ENCODE measurements at regions not wholly inside any gene's neighbourhood (a gene's known extent, or its start where the extent isn't known, plus 50 kb on each side); places are given as distances from the start of the nearest gene placed in this dataset.
"Not testable (repeated sequence)": the region's sequence is repeated elsewhere in the genome, so short reads cannot be mapped to it uniquely, and the experiment has no call there.

- H3K27me3 Mint-ChIP-seq = peaks cover 31% of the 10 kb centered on the region
- H3K4me3 Mint-ChIP-seq = no peak overlapping the region
- H3K36me3 Mint-ChIP-seq (ENCODE audit: low read depth) = no peaks in the 10 kb centered on the region
- peaks cover 7% of the 10 kb centered on the region for H3K4me1 Mint-ChIP-seq (ENCODE audit: low read depth)
- H3K9me3 Mint-ChIP-seq = no peaks in the 10 kb centered on the region
- H3K27ac Mint-ChIP-seq = no peak overlapping the region
- DNase-seq = no peak
Observed at GRCh38 chr4:123510659-123511058, 114.1 kb downstream of the SPRY1 start.

- DNase-seq = no peak
- H3K9me3 Mint-ChIP-seq = no peaks in the 10 kb centered on the region
- H3K27ac Mint-ChIP-seq = no peak overlapping the region
- no peak overlapping the region for H3K4me3 Mint-ChIP-seq
- no peaks in the 10 kb centered on the region for H3K36me3 Mint-ChIP-seq (ENCODE audit: low read depth)
- H3K4me1 Mint-ChIP-seq (ENCODE audit: low read depth) = no peaks in the 10 kb centered on the region
- H3K27me3 Mint-ChIP-seq = peaks cover 13% of the 10 kb centered on the region
Observed at GRCh38 chr4:123516576-123516975, 120.0 kb downstream of the SPRY1 start.

- no peak for DNase-seq
- Mint-ChIP-seq H3K27ac (no peak overlapping the region), H3K4me3 (no peak overlapping the region), H3K4me1 (ENCODE audit: low read depth) (no peaks in the 10 kb centered on the region), H3K9me3 (no peaks in the 10 kb centered on the region), H3K36me3 (ENCODE audit: low read depth) (no peaks in the 10 kb centered on the region), H3K27me3 (peaks cover 13% of the 10 kb centered on the region)
Observed at GRCh38 chr4:123517176-123517575, 120.6 kb downstream of the SPRY1 start.

- Mint-ChIP-seq H3K4me1 (ENCODE audit: low read depth) (no peaks in the 10 kb centered on the region), H3K4me3 (no peak overlapping the region), H3K36me3 (ENCODE audit: low read depth) (no peaks in the 10 kb centered on the region), H3K27ac (no peak overlapping the region), H3K9me3 (no peaks in the 10 kb centered on the region), H3K27me3 (peaks cover 11% of the 10 kb centered on the region)
- no peak for DNase-seq
Observed at GRCh38 chr4:123517971-123518370, 121.4 kb downstream of the SPRY1 start.

GRCh38 chr4:123520325-123520724, 123.7 kb downstream of the SPRY1 start:
- DNase-seq = no peak
- Mint-ChIP-seq H3K4me1 (ENCODE audit: low read depth) (no peaks in the 10 kb centered on the region), H3K27ac (no peak overlapping the region), H3K9me3 (no peaks in the 10 kb centered on the region), H3K36me3 (ENCODE audit: low read depth) (no peaks in the 10 kb centered on the region), H3K27me3 (no peaks in the 10 kb centered on the region), H3K4me3 (no peak overlapping the region)

GRCh38 chr4:123522081-123522480, 125.5 kb downstream of the SPRY1 start:
- Mint-ChIP-seq H3K4me1 (ENCODE audit: low read depth) (peaks cover 8% of the 10 kb centered on the region), H3K9me3 (no peaks in the 10 kb centered on the region), H3K36me3 (ENCODE audit: low read depth) (no peaks in the 10 kb centered on the region), H3K27me3 (no peaks in the 10 kb centered on the region), H3K27ac (no peak overlapping the region), H3K4me3 (no peak overlapping the region)
- no peak for DNase-seq

- no peak overlapping the region for H3K4me3 Mint-ChIP-seq
- H3K27ac Mint-ChIP-seq = no peak overlapping the region
- H3K36me3 Mint-ChIP-seq (ENCODE audit: low read depth) = no peaks in the 10 kb centered on the region
- peaks cover 8% of the 10 kb centered on the region for H3K4me1 Mint-ChIP-seq (ENCODE audit: low read depth)
- no peaks in the 10 kb centered on the region for H3K9me3 Mint-ChIP-seq
- H3K27me3 Mint-ChIP-seq = no peaks in the 10 kb centered on the region
- no peak for DNase-seq
Observed at GRCh38 chr4:123522646-123523045, 126.1 kb downstream of the SPRY1 start.

- Mint-ChIP-seq H3K36me3 (ENCODE audit: low read depth) (no peaks in the 10 kb centered on the region), H3K27ac (no peak overlapping the region), H3K4me3 (no peak overlapping the region), H3K4me1 (ENCODE audit: low read depth) (peaks cover 8% of the 10 kb centered on the region), H3K27me3 (no peaks in the 10 kb centered on the region), H3K9me3 (no peaks in the 10 kb centered on the region)
- DNase-seq = no peak
Observed at GRCh38 chr4:123524958-123525628, 128.5 kb downstream of the SPRY1 start.

GRCh38 chr4:123526511-123526910, 129.9 kb downstream of the SPRY1 start:
- H3K27me3 Mint-ChIP-seq = no peaks in the 10 kb centered on the region
- no peak for DNase-seq
- no peak overlapping the region for H3K4me3 Mint-ChIP-seq
- no peaks in the 10 kb centered on the region for H3K36me3 Mint-ChIP-seq (ENCODE audit: low read depth)
- H3K27ac Mint-ChIP-seq = no peak overlapping the region
- peaks cover 8% of the 10 kb centered on the region for H3K4me1 Mint-ChIP-seq (ENCODE audit: low read depth)
- no peaks in the 10 kb centered on the region for H3K9me3 Mint-ChIP-seq

- no peaks in the 10 kb centered on the region for H3K9me3 Mint-ChIP-seq
- no peaks in the 10 kb centered on the region for H3K27me3 Mint-ChIP-seq
- H3K4me3 Mint-ChIP-seq = no peak overlapping the region
- peaks cover 8% of the 10 kb centered on the region for H3K4me1 Mint-ChIP-seq (ENCODE audit: low read depth)
- no peak overlapping the region for H3K27ac Mint-ChIP-seq
- no peak for DNase-seq
- H3K36me3 Mint-ChIP-seq (ENCODE audit: low read depth) = no peaks in the 10 kb centered on the region
Observed at GRCh38 chr4:123528501-123529277, 132.1 kb downstream of the SPRY1 start.

- H3K9me3 Mint-ChIP-seq = no peaks in the 10 kb centered on the region
- no peaks in the 10 kb centered on the region for H3K27me3 Mint-ChIP-seq
- no peak overlapping the region for H3K4me3 Mint-ChIP-seq
- no peak overlapping the region for H3K27ac Mint-ChIP-seq
- H3K4me1 Mint-ChIP-seq (ENCODE audit: low read depth) = peaks cover 8% of the 10 kb centered on the region
- no peak for DNase-seq
- no peaks in the 10 kb centered on the region for H3K36me3 Mint-ChIP-seq (ENCODE audit: low read depth)
Observed at GRCh38 chr4:123529278-123529568, 132.6 kb downstream of the SPRY1 start.

GRCh38 chr4:123530357-123530756, 133.8 kb downstream of the SPRY1 start:
- no peak for DNase-seq
- no peaks in the 10 kb centered on the region for H3K36me3 Mint-ChIP-seq (ENCODE audit: low read depth)
- peaks cover 12% of the 10 kb centered on the region for H3K4me1 Mint-ChIP-seq (ENCODE audit: low read depth)
- H3K27me3 Mint-ChIP-seq = no peaks in the 10 kb centered on the region
- H3K4me3 Mint-ChIP-seq = no peak overlapping the region
- H3K27ac Mint-ChIP-seq = no peak overlapping the region
- no peaks in the 10 kb centered on the region for H3K9me3 Mint-ChIP-seq

GRCh38 chr4:123535037-123535748, 138.6 kb downstream of the SPRY1 start:
- no peaks in the 10 kb centered on the region for H3K9me3 Mint-ChIP-seq
- H3K4me3 Mint-ChIP-seq = no peak overlapping the region
- no peaks in the 10 kb centered on the region for H3K27me3 Mint-ChIP-seq
- no peak overlapping the region for H3K27ac Mint-ChIP-seq
- DNase-seq = no peak
- H3K36me3 Mint-ChIP-seq (ENCODE audit: low read depth) = no peaks in the 10 kb centered on the region
- H3K4me1 Mint-ChIP-seq (ENCODE audit: low read depth) = peaks cover 10% of the 10 kb centered on the region

GRCh38 chr4:123536225-123536624, 139.6 kb downstream of the SPRY1 start:
- Mint-ChIP-seq H3K4me3 (no peak overlapping the region), H3K27me3 (no peaks in the 10 kb centered on the region), H3K9me3 (no peaks in the 10 kb centered on the region), H3K4me1 (ENCODE audit: low read depth) (peaks cover 10% of the 10 kb centered on the region), H3K27ac (no peak overlapping the region), H3K36me3 (ENCODE audit: low read depth) (no peaks in the 10 kb centered on the region)
- no peak for DNase-seq

GRCh38 chr4:123537906-123538402, 141.4 kb downstream of the SPRY1 start:
- not testable (repeated sequence) for H3K9me3 Mint-ChIP-seq; H3K27ac Mint-ChIP-seq; H3K36me3 Mint-ChIP-seq (ENCODE audit: low read depth); H3K4me3 Mint-ChIP-seq; DNase-seq; H3K27me3 Mint-ChIP-seq
- peaks cover 10% of the 10 kb centered on the region for H3K4me1 Mint-ChIP-seq (ENCODE audit: low read depth)

All from activated T-cell treated with anti-CD3 and anti-CD28 coated beads, Interleukin-2, amount 50 U/mL, for 24 hours (primary cell).